Urothelium cell line (cell line): ENCODE measurements at regions not wholly inside any gene's neighbourhood (a gene's known extent, or its start where the extent isn't known, plus 50 kb on each side); places are given as distances from the start of the nearest gene placed in this dataset.

ENCODE experiments used
- DNase-seq: peaks from one replicate; pipeline ENCODE4 v3.0.0; 2011; ENCODE audit warnings: low spot score, mixed read lengths
- FAIRE-seq: peaks from 2 replicates; lab custom pipeline; 2011; peaks lifted over from hg19 to GRCh38; lab: Jason Lieb, UNC

- DNase-seq (no peak), FAIRE-seq (no peak)
These were observed 174.8 kb downstream of the BMP2 start for GRCh38 chr20:6942266-6942665.

- DNase-seq (no peak), FAIRE-seq (no peak)
These were observed 176.8 kb downstream of the BMP2 start for GRCh38 chr20:6944292-6944691.

GRCh38 chr20:6953611-6954010 is 186.1 kb downstream of the BMP2 start:
- FAIRE-seq: no peak
- DNase-seq: no peak

GRCh38 chr20:6954219-6954618 is 186.7 kb downstream of the BMP2 start:
- FAIRE-seq: no peak
- DNase-seq: no peak

GRCh38 chr20:6956056-6956455 is 188.6 kb downstream of the BMP2 start:
- FAIRE-seq (no peak), DNase-seq (no peak)

- DNase-seq (peak; percentile 23), FAIRE-seq (no peak)
These were observed 189.1 kb downstream of the BMP2 start for GRCh38 chr20:6956574-6956973.

- DNase-seq: no peak
- no peak for FAIRE-seq
These were observed 192.4 kb downstream of the BMP2 start for GRCh38 chr20:6959900-6960312.

GRCh38 chr20:6966721-6967120 is 199.2 kb downstream of the BMP2 start:
- DNase-seq (no peak), FAIRE-seq (no peak)

- no peak for DNase-seq
These were observed 207.4 kb downstream of the BMP2 start for GRCh38 chr20:6974838-6975237.

GRCh38 chr20:6975311-6975710 is 207.8 kb downstream of the BMP2 start:
- no peak for FAIRE-seq
- DNase-seq: no peak

More at GRCh38 chr20:6974838-6975237, 207.4 kb downstream of the BMP2 start:
- no peak for FAIRE-seq

- DNase-seq (no peak), FAIRE-seq (no peak)
These were observed 208.8 kb downstream of the BMP2 start for GRCh38 chr20:6976106-6976900.

GRCh38 chr20:6979621-6980020 is 212.1 kb downstream of the BMP2 start:
- FAIRE-seq (no peak), DNase-seq (no peak)

GRCh38 chr20:6993011-6993410 is 225.5 kb downstream of the BMP2 start:
- peak; percentile 42 for DNase-seq
- no peak for FAIRE-seq

- no peak for DNase-seq
- FAIRE-seq: no peak
These were observed 226.0 kb downstream of the BMP2 start for GRCh38 chr20:6993511-6993910.

GRCh38 chr20:6994452-6994851 is 227.0 kb downstream of the BMP2 start:
- FAIRE-seq: no peak
- peak; percentile 43 for DNase-seq

GRCh38 chr20:6998909-6999308 is 231.4 kb downstream of the BMP2 start:
- FAIRE-seq (no peak), DNase-seq (no peak)

- no peak for DNase-seq
- FAIRE-seq: no peak
These were observed 231.9 kb downstream of the BMP2 start for GRCh38 chr20:6999381-6999780.

- FAIRE-seq: no peak
- no peak for DNase-seq
These were observed 236.1 kb downstream of the BMP2 start for GRCh38 chr20:7003598-7003997.

GRCh38 chr20:7004801-7005200 is 237.3 kb downstream of the BMP2 start:
- DNase-seq (no peak), FAIRE-seq (no peak)

GRCh38 chr20:7010527-7010926 is 243.0 kb downstream of the BMP2 start:
- DNase-seq (no peak), FAIRE-seq (no peak)

- no peak for FAIRE-seq
- no peak for DNase-seq
These were observed 247.8 kb downstream of the BMP2 start for GRCh38 chr20:7015257-7015656.

GRCh38 chr20:7022597-7022996 is 255.1 kb downstream of the BMP2 start:
- FAIRE-seq (no peak), DNase-seq (no peak)

- DNase-seq: no peak
- no peak for FAIRE-seq
These were observed 258.1 kb downstream of the BMP2 start for GRCh38 chr20:7025635-7026034.
